HEK293 (cell line): ENCODE measurements at regions not wholly inside any gene's neighbourhood (a gene's known extent, or its start where the extent isn't known, plus 50 kb on each side); places are given as distances from the start of the nearest gene placed in this dataset.

Experiments used
- ZNF311 ChIP-seq: fragments of 450-650 bp; formaldehyde crosslinking; IDR thresholded peaks from 2 replicates; pipeline ENCODE4 v1.5.1; 2017; ENCODE audit warnings: missing biosample characterization, missing genetic modification characterization, borderline replicate concordance
- ZNF596 ChIP-seq: fragments of 450-650 bp; IDR thresholded peaks from 2 replicates; pipeline ENCODE4 v1.5.0; 2018; ENCODE audit warnings: missing biosample characterization, mild to moderate bottlenecking, missing genetic modification characterization, moderate library complexity
- TF ChIP-seq, protein P1 (sequence below): fragments of 450-650 bp; formaldehyde crosslinking; IDR thresholded peaks from 2 replicates; pipeline ENCODE4 v1.5.1; 2016; ENCODE audit warnings: missing biosample characterization, missing genetic modification characterization, low read depth

DNA sequence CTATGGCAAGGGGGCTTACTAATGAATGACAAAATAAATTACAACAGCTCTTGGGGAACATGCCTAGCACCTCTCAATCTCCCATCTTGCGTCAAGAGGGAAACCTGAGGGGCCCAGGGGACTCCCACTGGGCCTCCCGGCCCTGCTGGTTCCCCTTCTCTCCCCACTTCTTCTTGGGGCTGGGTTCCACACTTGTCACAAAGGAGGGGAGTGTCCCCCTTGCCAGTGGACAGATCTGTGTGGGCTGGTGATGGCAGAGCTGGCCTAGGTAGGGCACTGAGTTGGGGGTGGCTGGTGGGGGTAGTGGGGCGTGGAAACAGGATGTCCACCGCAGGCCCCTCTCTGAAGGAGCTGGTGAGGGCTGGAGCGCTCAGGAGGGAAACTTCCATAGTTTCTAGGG lies 184.0 kb upstream of the HAAO start:
- TF ChIP-seq ZNF596 (tag by site-specific recombination) (no peak), ZNF311 (no peak)
- TF ChIP-seq, protein P1, sequence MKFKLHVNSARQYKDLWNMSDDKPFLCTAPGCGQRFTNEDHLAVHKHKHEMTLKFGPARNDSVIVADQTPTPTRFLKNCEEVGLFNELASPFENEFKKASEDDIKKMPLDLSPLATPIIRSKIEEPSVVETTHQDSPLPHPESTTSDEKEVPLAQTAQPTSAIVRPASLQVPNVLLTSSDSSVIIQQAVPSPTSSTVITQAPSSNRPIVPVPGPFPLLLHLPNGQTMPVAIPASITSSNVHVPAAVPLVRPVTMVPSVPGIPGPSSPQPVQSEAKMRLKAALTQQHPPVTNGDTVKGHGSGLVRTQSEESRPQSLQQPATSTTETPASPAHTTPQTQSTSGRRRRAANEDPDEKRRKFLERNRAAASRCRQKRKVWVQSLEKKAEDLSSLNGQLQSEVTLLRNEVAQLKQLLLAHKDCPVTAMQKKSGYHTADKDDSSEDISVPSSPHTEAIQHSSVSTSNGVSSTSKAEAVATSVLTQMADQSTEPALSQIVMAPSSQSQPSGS (tag by site-specific recombination), result no peak
